Urinary bladder (tissue), 3 donors: ENCODE measurements at regions not wholly inside any gene's neighbourhood (a gene's known extent, or its start where the extent isn't known, plus 50 kb on each side); places are given as distances from the start of the nearest gene placed in this dataset.
"Not testable (repeated sequence)": the region's sequence is repeated elsewhere in the genome, so short reads cannot be mapped to it uniquely, and the experiment has no call there.

Experiments used
- DNase-seq: peaks from one replicate; pipeline ENCODE4 v3.0.0-alpha.2; 2015; ENCODE audit errors: extremely low spot score
- H3K27ac ChIP-seq: one replicate; pipeline ENCODE4 v1.5.1; 2013; ENCODE audit warnings: low read depth, mild to moderate bottlenecking, moderate library complexity
- H3K36me3 ChIP-seq: one replicate; pipeline ENCODE4 v1.6.1; 2013; ENCODE audit warnings: mild to moderate bottlenecking, moderate library complexity; ENCODE audit not compliant: insufficient read depth
- H3K4me1 ChIP-seq: one replicate; pipeline ENCODE4 v1.6.1; 2013; ENCODE audit warnings: mild to moderate bottlenecking, moderate library complexity; ENCODE audit not compliant: insufficient read depth
- H3K4me3 ChIP-seq: one replicate; pipeline ENCODE4 v1.5.1; 2013; ENCODE audit warnings: low read depth, low read length
- WGBS: extraction: QIAGEN DNeasy Blood & Tissue Kit; methylation state at CpG from one replicate; pipeline ENCODE4 v1.1.7; 2013; 5-methylcytosine and 5-hydroxymethylcytosine counted together
- donor health status: healthy with polysubstance abuse.
- donor health status: healthy.

- DNase-seq = no peak
- Histone ChIP-seq H3K36me3 (no peaks in the 10 kb centered on the region), H3K4me1 (no peaks in the 10 kb centered on the region), H3K4me3 (no peak overlapping the region), H3K27ac (no peak overlapping the region)
- WGBS = 20% methylated on average over 2 of the region's 2 CpGs
Measured at GRCh38 chr5:102554082-102554481, 55.3 kb upstream of the SLCO6A1 start.

GRCh38 chr5:102554728-102555127, 55.9 kb upstream of the SLCO6A1 start:
- 92% methylated on average over 1 of the region's 1 CpG for WGBS
- Histone ChIP-seq H3K4me1 (no peaks in the 10 kb centered on the region), H3K4me3 (no peak overlapping the region), H3K27ac (no peak overlapping the region), H3K36me3 (no peaks in the 10 kb centered on the region)
- DNase-seq = no peak

- 41% methylated on average over 11 of the region's 11 CpGs for WGBS
- no peaks in the 10 kb centered on the region for H3K4me1 ChIP-seq
- H3K36me3 ChIP-seq = no peaks in the 10 kb centered on the region
- DNase-seq = no peak
- H3K4me3 ChIP-seq = no peak overlapping the region
- H3K27ac ChIP-seq = no peak overlapping the region
Measured at GRCh38 chr5:102561894-102562760, 63.3 kb upstream of the SLCO6A1 start.

GRCh38 chr5:102570747-102571146, 71.9 kb upstream of the SLCO6A1 start:
- 75% methylated on average over 4 of the region's 4 CpGs for WGBS
- H3K4me3 ChIP-seq = no peak overlapping the region
- no peaks in the 10 kb centered on the region for H3K36me3 ChIP-seq
- no peaks in the 10 kb centered on the region for H3K4me1 ChIP-seq
- H3K27ac ChIP-seq = no peak overlapping the region
- no peak for DNase-seq

- DNase-seq = no peak
- Histone ChIP-seq H3K36me3 (no peaks in the 10 kb centered on the region), H3K4me3 (no peak overlapping the region), H3K4me1 (no peaks in the 10 kb centered on the region), H3K27ac (no peak overlapping the region)
Measured at GRCh38 chr5:102578362-102578761, 79.6 kb upstream of the SLCO6A1 start.

GRCh38 chr5:102579379-102579778, 80.6 kb upstream of the SLCO6A1 start:
- Histone ChIP-seq H3K4me3 (no peak overlapping the region), H3K27ac (no peak overlapping the region), H3K4me1 (no peaks in the 10 kb centered on the region), H3K36me3 (no peaks in the 10 kb centered on the region)
- DNase-seq = no peak
- 80% methylated on average over 1 of the region's 1 CpG for WGBS

- Histone ChIP-seq H3K4me3 (no peak overlapping the region), H3K36me3 (no peaks in the 10 kb centered on the region), H3K4me1 (no peaks in the 10 kb centered on the region), H3K27ac (no peak overlapping the region)
- no peak for DNase-seq
Measured at GRCh38 chr5:102581011-102581410, 82.2 kb upstream of the SLCO6A1 start.

- WGBS = 60% methylated on average over 3 of the region's 3 CpGs
- Histone ChIP-seq H3K4me3 (no peak overlapping the region), H3K4me1 (no peaks in the 10 kb centered on the region), H3K36me3 (no peaks in the 10 kb centered on the region), H3K27ac (no peak overlapping the region)
- no peak for DNase-seq
Measured at GRCh38 chr5:102582696-102583095, 83.9 kb upstream of the SLCO6A1 start.

- no peak overlapping the region for H3K27ac ChIP-seq
- 20% methylated on average over 5 of the region's 5 CpGs for WGBS
- no peaks in the 10 kb centered on the region for H3K4me1 ChIP-seq
- no peaks in the 10 kb centered on the region for H3K36me3 ChIP-seq
- no peak overlapping the region for H3K4me3 ChIP-seq
- peak; percentile 5 for DNase-seq
Measured at GRCh38 chr5:102583276-102584124, 84.7 kb upstream of the SLCO6A1 start.

- no peak for DNase-seq
- no peaks in the 10 kb centered on the region for H3K4me1 ChIP-seq
- no peak overlapping the region for H3K4me3 ChIP-seq
- H3K27ac ChIP-seq = no peak overlapping the region
- WGBS = 58% methylated on average over 2 of the region's 2 CpGs
- no peaks in the 10 kb centered on the region for H3K36me3 ChIP-seq
Measured at GRCh38 chr5:102589661-102590060, 90.9 kb upstream of the SLCO6A1 start.

- no peak for DNase-seq
- Histone ChIP-seq H3K36me3 (no peaks in the 10 kb centered on the region), H3K27ac (no peak overlapping the region), H3K4me1 (no peaks in the 10 kb centered on the region), H3K4me3 (no peak overlapping the region)
- WGBS = 93% methylated on average over 3 of the region's 3 CpGs
Measured at GRCh38 chr5:102590467-102590866, 91.7 kb upstream of the SLCO6A1 start.

- no peak for DNase-seq
- Histone ChIP-seq H3K27ac (no peak overlapping the region), H3K36me3 (no peaks in the 10 kb centered on the region), H3K4me1 (no peaks in the 10 kb centered on the region), H3K4me3 (no peak overlapping the region)
- 69% methylated on average over 5 of the region's 5 CpGs for WGBS
Measured at GRCh38 chr5:102591650-102592049, 92.8 kb upstream of the SLCO6A1 start.

- not testable (repeated sequence) for H3K4me3 ChIP-seq, H3K27ac ChIP-seq, H3K4me1 ChIP-seq, DNase-seq, H3K36me3 ChIP-seq
- 87% methylated on average over 3 of the region's 3 CpGs for WGBS
Measured at GRCh38 chr5:102592586-102592985, 93.8 kb upstream of the SLCO6A1 start.

GRCh38 chr5:102594192-102594591, 95.4 kb upstream of the SLCO6A1 start:
- no peak for DNase-seq
- Histone ChIP-seq H3K4me1 (no peaks in the 10 kb centered on the region), H3K27ac (no peak overlapping the region), H3K36me3 (no peaks in the 10 kb centered on the region), H3K4me3 (no peak overlapping the region)
- WGBS = 62% methylated on average over 1 of the region's 1 CpG
